A673 (cell line): ENCODE measurements at regions not wholly inside any gene's neighbourhood (a gene's known extent, or its start where the extent isn't known, plus 50 kb on each side); places are given as distances from the start of the nearest gene placed in this dataset.

Experiments used
- EZH2 ChIP-seq: fragments of 200-600 bp; sonication (generic); IDR thresholded peaks from 2 replicates; pipeline ENCODE4 v1.6.1; 2017; ENCODE audit warnings: borderline replicate concordance, low read depth, mild to moderate bottlenecking, mixed read lengths, antibody characterized with exemption, low read length; ENCODE audit not compliant: poor library complexity, severe bottlenecking
- TF ChIP-seq, protein P1 (sequence below): fragments of 300-800, 200-600 bp; sonication (generic); conservative IDR thresholded peaks from 2 replicates; pipeline ENCODE4 v1.5.1; 2017; ENCODE audit warnings: low read depth, mild to moderate bottlenecking, antibody characterized with exemption, low read length, moderate library complexity, mixed read lengths

DNA sequence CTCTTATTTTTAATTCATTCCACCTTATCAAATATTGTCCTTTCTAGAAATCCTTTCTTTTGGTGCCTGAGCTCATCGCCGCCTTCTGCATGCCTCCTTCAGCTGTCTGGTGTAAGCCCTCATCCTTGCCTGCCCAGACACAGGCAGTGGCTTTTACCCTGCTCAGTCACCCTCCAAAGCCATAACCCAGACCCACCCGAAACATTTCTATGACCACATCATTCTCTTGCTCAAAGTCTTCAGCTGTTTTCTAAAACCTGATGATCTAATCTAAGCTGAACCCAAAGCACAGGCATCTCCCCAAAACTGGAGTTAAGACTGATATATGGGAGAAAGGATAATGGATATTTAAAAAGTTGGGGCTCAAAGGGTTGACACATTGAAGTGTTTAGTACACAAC is 753.7 kb upstream of the SGCG start:
- TF ChIP-seq, protein P1, sequence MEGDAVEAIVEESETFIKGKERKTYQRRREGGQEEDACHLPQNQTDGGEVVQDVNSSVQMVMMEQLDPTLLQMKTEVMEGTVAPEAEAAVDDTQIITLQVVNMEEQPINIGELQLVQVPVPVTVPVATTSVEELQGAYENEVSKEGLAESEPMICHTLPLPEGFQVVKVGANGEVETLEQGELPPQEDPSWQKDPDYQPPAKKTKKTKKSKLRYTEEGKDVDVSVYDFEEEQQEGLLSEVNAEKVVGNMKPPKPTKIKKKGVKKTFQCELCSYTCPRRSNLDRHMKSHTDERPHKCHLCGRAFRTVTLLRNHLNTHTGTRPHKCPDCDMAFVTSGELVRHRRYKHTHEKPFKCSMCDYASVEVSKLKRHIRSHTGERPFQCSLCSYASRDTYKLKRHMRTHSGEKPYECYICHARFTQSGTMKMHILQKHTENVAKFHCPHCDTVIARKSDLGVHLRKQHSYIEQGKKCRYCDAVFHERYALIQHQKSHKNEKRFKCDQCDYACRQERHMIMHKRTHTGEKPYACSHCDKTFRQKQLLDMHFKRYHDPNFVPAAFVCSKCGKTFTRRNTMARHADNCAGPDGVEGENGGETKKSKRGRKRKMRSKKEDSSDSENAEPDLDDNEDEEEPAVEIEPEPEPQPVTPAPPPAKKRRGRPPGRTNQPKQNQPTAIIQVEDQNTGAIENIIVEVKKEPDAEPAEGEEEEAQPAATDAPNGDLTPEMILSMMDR = no peak
- no peak for TF ChIP-seq EZH2
